Activated CD4-positive, alpha-beta T cell treated with anti-CD3 and anti-CD28 coated beads, Interleukin-2, amount 10 ng/mL, durations not matched to agents 7 days and 5 days (primary cell): ENCODE measurements at regions not wholly inside any gene's neighbourhood (a gene's known extent, or its start where the extent isn't known, plus 50 kb on each side); places are given as distances from the start of the nearest gene placed in this dataset.

Experiments used
- CTCF ChIA-PET: fragments of 350-600 bp; sonication (Branson Sonifier 250); formaldehyde crosslinking; loops from one replicate; lab custom pipeline; 2021; ENCODE audit warnings: antibody characterized with exemption; lab: Charles Lee
- POLR2A ChIA-PET: fragments of 350-600 bp; sonication (Branson Sonifier 250); formaldehyde crosslinking; loops from one replicate; lab custom pipeline; 2021; ENCODE audit warnings: antibody characterized with exemption; lab: Charles Lee
- DNase-seq: peaks from one replicate; pipeline ENCODE4 v3.0.0-alpha.2; 2020
- H3K27ac Mint-ChIP-seq: one replicate; pipeline ENCODE4 v1.8.0; 2021; ENCODE audit warnings: mild to moderate bottlenecking, moderate library complexity, mixed read lengths
- H3K27me3 Mint-ChIP-seq: one replicate; pipeline ENCODE4 v1.8.0; 2021; ENCODE audit warnings: mixed read lengths
- H3K36me3 Mint-ChIP-seq: one replicate; pipeline ENCODE4 v1.8.0; 2021; ENCODE audit warnings: low read depth, mixed read lengths
- H3K4me1 Mint-ChIP-seq: one replicate; pipeline ENCODE4 v1.8.0; 2021; ENCODE audit warnings: mixed read lengths
- H3K4me3 Mint-ChIP-seq: one replicate; pipeline ENCODE4 v1.8.0; 2021; ENCODE audit warnings: mild to moderate bottlenecking, moderate library complexity, mixed read lengths
- H3K9me3 Mint-ChIP-seq: one replicate; pipeline ENCODE4 v1.8.0; 2021; ENCODE audit warnings: mixed read lengths

GRCh38 chr11:11081776-11082175 is 223.9 kb upstream of the ZBED5 start:
- POLR2A ChIA-PET: interaction anchor here (0.6 kb wide), 1 partner anchor 129 kb away, joined by 3 read pairs; no protein-coding TSS in a partner anchor
- Mint-ChIP-seq H3K27ac (no peak overlapping the region), H3K4me1 (peaks cover 6% of the 10 kb centered on the region), H3K4me3 (no peak overlapping the region), H3K9me3 (no peaks in the 10 kb centered on the region), H3K36me3 (no peaks in the 10 kb centered on the region), H3K27me3 (peaks cover 2% of the 10 kb centered on the region)
- CTCF ChIA-PET: interaction anchor here (0.5 to 1.2 kb wide), 2 partner anchors 16 to 17 kb away, joined by 3 to 4 read pairs; no protein-coding TSS in a partner anchor
- DNase-seq: no peak

- ChIA-PET POLR2A (interaction anchor here (0.6 kb wide), 1 partner anchor 129 kb away, joined by 3 read pairs; no protein-coding TSS in a partner anchor), CTCF (interaction anchor here (0.5 to 1.2 kb wide), 2 partner anchors 15 to 17 kb away, joined by 3 to 4 read pairs; no protein-coding TSS in a partner anchor)
- Mint-ChIP-seq H3K27me3 (peaks cover 2% of the 10 kb centered on the region), H3K4me1 (peaks cover 6% of the 10 kb centered on the region), H3K27ac (no peak overlapping the region), H3K9me3 (no peaks in the 10 kb centered on the region), H3K36me3 (no peaks in the 10 kb centered on the region), H3K4me3 (no peak overlapping the region)
- DNase-seq: no peak
These were observed 223.4 kb upstream of the ZBED5 start for GRCh38 chr11:11081288-11081687.

- H3K36me3 Mint-ChIP-seq: no peaks in the 10 kb centered on the region
- DNase-seq: no peak
- no peak overlapping the region for H3K4me3 Mint-ChIP-seq
- H3K27ac Mint-ChIP-seq: peak overlapping the region; percentile 28
- H3K27me3 Mint-ChIP-seq: peaks cover 2% of the 10 kb centered on the region
- no peaks in the 10 kb centered on the region for H3K9me3 Mint-ChIP-seq
- ChIA-PET CTCF (interaction anchor here (0.6 to 1.3 kb wide), 4 partner anchors 9 to 770 kb away, joined by 3 read pairs; no protein-coding TSS in a partner anchor), POLR2A (no interaction called here)
- H3K4me1 Mint-ChIP-seq: peaks cover 11% of the 10 kb centered on the region
These were observed 220.7 kb upstream of the ZBED5 start for GRCh38 chr11:11078344-11079086.

GRCh38 chr11:11077898-11078297 is 220.0 kb upstream of the ZBED5 start:
- H3K27me3 Mint-ChIP-seq: peaks cover 2% of the 10 kb centered on the region
- no peak overlapping the region for H3K4me3 Mint-ChIP-seq
- ChIA-PET CTCF (interaction anchor here (0.6 to 1.3 kb wide), 4 partner anchors 8 to 770 kb away, joined by 3 read pairs; no protein-coding TSS in a partner anchor), POLR2A (no interaction called here)
- no peak overlapping the region for H3K27ac Mint-ChIP-seq
- no peak for DNase-seq
- no peaks in the 10 kb centered on the region for H3K9me3 Mint-ChIP-seq
- H3K36me3 Mint-ChIP-seq: no peaks in the 10 kb centered on the region
- H3K4me1 Mint-ChIP-seq: peaks cover 11% of the 10 kb centered on the region

GRCh38 chr11:11076879-11077278 is 219.0 kb upstream of the ZBED5 start:
- Mint-ChIP-seq H3K9me3 (no peaks in the 10 kb centered on the region), H3K36me3 (no peaks in the 10 kb centered on the region), H3K27ac (peak overlapping the region; percentile 7), H3K27me3 (peaks cover 2% of the 10 kb centered on the region), H3K4me1 (peaks cover 11% of the 10 kb centered on the region), H3K4me3 (no peak overlapping the region)
- DNase-seq: no peak
- POLR2A ChIA-PET: no interaction called here
- CTCF ChIA-PET: no interaction called here

- POLR2A ChIA-PET: no interaction called here
- Mint-ChIP-seq H3K36me3 (no peaks in the 10 kb centered on the region), H3K4me3 (no peak overlapping the region), H3K27me3 (peaks cover 2% of the 10 kb centered on the region), H3K27ac (no peak overlapping the region), H3K4me1 (peaks cover 11% of the 10 kb centered on the region), H3K9me3 (no peaks in the 10 kb centered on the region)
- CTCF ChIA-PET: interaction anchor here (0.5 kb wide), 1 partner anchor 131 kb away, joined by 3 read pairs; no protein-coding TSS in a partner anchor
- no peak for DNase-seq
These were observed 218.4 kb upstream of the ZBED5 start for GRCh38 chr11:11076276-11076675.

GRCh38 chr11:11075515-11076171 is 217.8 kb upstream of the ZBED5 start:
- Mint-ChIP-seq H3K27me3 (peaks cover 2% of the 10 kb centered on the region), H3K4me3 (no peak overlapping the region), H3K27ac (no peak overlapping the region), H3K9me3 (no peaks in the 10 kb centered on the region), H3K4me1 (peaks cover 11% of the 10 kb centered on the region), H3K36me3 (no peaks in the 10 kb centered on the region)
- CTCF ChIA-PET: interaction anchor here (0.5 kb wide), 1 partner anchor 132 kb away, joined by 3 read pairs; no protein-coding TSS in a partner anchor
- POLR2A ChIA-PET: no interaction called here
- DNase-seq: no peak

- Mint-ChIP-seq H3K27me3 (peaks cover 2% of the 10 kb centered on the region), H3K27ac (no peak overlapping the region), H3K4me3 (no peak overlapping the region), H3K9me3 (no peaks in the 10 kb centered on the region), H3K4me1 (peaks cover 11% of the 10 kb centered on the region), H3K36me3 (no peaks in the 10 kb centered on the region)
- ChIA-PET CTCF (interaction anchor here (0.6 to 0.8 kb wide), 2 partner anchors 17 to 83 kb away, joined by 3 to 4 read pairs; no protein-coding TSS in a partner anchor), POLR2A (no interaction called here)
- no peak for DNase-seq
These were observed 217.0 kb upstream of the ZBED5 start for GRCh38 chr11:11074686-11075335.

- peaks cover 11% of the 10 kb centered on the region for H3K4me1 Mint-ChIP-seq
- no peaks in the 10 kb centered on the region for H3K9me3 Mint-ChIP-seq
- peaks cover 2% of the 10 kb centered on the region for H3K27me3 Mint-ChIP-seq
- CTCF ChIA-PET: interaction anchor here (1.3 kb wide), 1 partner anchor 140 kb away, joined by 3 read pairs; no protein-coding TSS in a partner anchor
- H3K36me3 Mint-ChIP-seq: no peaks in the 10 kb centered on the region
- no peak overlapping the region for H3K4me3 Mint-ChIP-seq
- DNase-seq: no peak
- no peak overlapping the region for H3K27ac Mint-ChIP-seq
- POLR2A ChIA-PET: no interaction called here
These were observed 216.1 kb upstream of the ZBED5 start for GRCh38 chr11:11073996-11074395.

- Mint-ChIP-seq H3K36me3 (no peaks in the 10 kb centered on the region), H3K27me3 (no peaks in the 10 kb centered on the region), H3K9me3 (no peaks in the 10 kb centered on the region), H3K4me1 (peaks cover 8% of the 10 kb centered on the region), H3K27ac (no peak overlapping the region), H3K4me3 (no peak overlapping the region)
- ChIA-PET POLR2A (no interaction called here), CTCF (interaction anchor here (1.1 to 1.3 kb wide), 2 partner anchors 32 to 33 kb away, joined by 3 read pairs; no protein-coding TSS in a partner anchor)
- DNase-seq: no peak
These were observed 214.2 kb upstream of the ZBED5 start for GRCh38 chr11:11072067-11072466.

- CTCF ChIA-PET: no interaction called here
- Mint-ChIP-seq H3K36me3 (no peaks in the 10 kb centered on the region), H3K4me3 (no peak overlapping the region), H3K27ac (no peak overlapping the region), H3K27me3 (no peaks in the 10 kb centered on the region), H3K9me3 (no peaks in the 10 kb centered on the region), H3K4me1 (peaks cover 5% of the 10 kb centered on the region)
- POLR2A ChIA-PET: no interaction called here
- no peak for DNase-seq
These were observed 213.6 kb upstream of the ZBED5 start for GRCh38 chr11:11071486-11071885.

GRCh38 chr11:11070976-11071375 is 213.1 kb upstream of the ZBED5 start:
- Mint-ChIP-seq H3K4me3 (no peak overlapping the region), H3K27me3 (no peaks in the 10 kb centered on the region), H3K36me3 (no peaks in the 10 kb centered on the region), H3K9me3 (no peaks in the 10 kb centered on the region), H3K27ac (no peak overlapping the region), H3K4me1 (peaks cover 2% of the 10 kb centered on the region)
- ChIA-PET POLR2A (no interaction called here), CTCF (interaction anchor here (0.6 to 1.5 kb wide), 2 partner anchors 14 to 1246 kb away, joined by 3 to 4 read pairs; no protein-coding TSS in a partner anchor)
- DNase-seq: no peak
